ENCODE measurements at regions not wholly inside any gene's neighbourhood (a gene's known extent, or its start where the extent isn't known, plus 50 kb on each side); places are given as distances from the start of the nearest gene placed in this dataset.
"Not testable (repeated sequence)": the region's sequence is repeated elsewhere in the genome, so short reads cannot be mapped to it uniquely, and the experiment has no call there.

DNA sequence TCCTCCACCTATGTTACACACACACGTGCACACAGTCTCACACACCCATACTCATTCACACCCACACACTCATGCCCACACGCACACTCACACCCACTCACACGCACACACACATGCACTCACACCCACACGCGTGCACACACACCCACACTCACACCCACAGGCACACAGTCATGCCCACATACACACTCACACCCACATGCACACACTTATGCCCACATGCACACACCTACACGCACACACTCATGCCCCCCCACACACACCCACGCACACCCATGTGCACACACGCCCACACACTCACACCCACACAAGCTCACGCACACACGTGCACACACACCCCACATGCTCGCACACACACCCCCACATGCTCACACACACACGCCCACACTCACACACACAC lies 140.0 kb downstream of the F11 start:
- no peaks in the 10 kb centered on the region for H3K4me1 ChIP-seq
- WGBS, 2 donors: 75 to 84% methylated on average over 12 of the region's 12 CpGs
- no peak for DNase-seq
- TF ChIP-seq, protein P1, sequence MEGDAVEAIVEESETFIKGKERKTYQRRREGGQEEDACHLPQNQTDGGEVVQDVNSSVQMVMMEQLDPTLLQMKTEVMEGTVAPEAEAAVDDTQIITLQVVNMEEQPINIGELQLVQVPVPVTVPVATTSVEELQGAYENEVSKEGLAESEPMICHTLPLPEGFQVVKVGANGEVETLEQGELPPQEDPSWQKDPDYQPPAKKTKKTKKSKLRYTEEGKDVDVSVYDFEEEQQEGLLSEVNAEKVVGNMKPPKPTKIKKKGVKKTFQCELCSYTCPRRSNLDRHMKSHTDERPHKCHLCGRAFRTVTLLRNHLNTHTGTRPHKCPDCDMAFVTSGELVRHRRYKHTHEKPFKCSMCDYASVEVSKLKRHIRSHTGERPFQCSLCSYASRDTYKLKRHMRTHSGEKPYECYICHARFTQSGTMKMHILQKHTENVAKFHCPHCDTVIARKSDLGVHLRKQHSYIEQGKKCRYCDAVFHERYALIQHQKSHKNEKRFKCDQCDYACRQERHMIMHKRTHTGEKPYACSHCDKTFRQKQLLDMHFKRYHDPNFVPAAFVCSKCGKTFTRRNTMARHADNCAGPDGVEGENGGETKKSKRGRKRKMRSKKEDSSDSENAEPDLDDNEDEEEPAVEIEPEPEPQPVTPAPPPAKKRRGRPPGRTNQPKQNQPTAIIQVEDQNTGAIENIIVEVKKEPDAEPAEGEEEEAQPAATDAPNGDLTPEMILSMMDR (IDR thresholded peaks at IDR 0.05): no peak
- no peak for TF ChIP-seq POLR2A (IDR thresholded peaks at IDR 0.05)
- intact Hi-C loops (cut with DNase I): no loop called here
- H3K4me3 ChIP-seq (replicated peaks in 1 of 3): no peak overlapping the region
- no peaks in the 10 kb centered on the region for H3K9me3 ChIP-seq
- H3K27ac ChIP-seq: no peak overlapping the region
- no peaks in the 10 kb centered on the region for H3K27me3 ChIP-seq
- H3K36me3 ChIP-seq: no peaks in the 10 kb centered on the region

DNA sequence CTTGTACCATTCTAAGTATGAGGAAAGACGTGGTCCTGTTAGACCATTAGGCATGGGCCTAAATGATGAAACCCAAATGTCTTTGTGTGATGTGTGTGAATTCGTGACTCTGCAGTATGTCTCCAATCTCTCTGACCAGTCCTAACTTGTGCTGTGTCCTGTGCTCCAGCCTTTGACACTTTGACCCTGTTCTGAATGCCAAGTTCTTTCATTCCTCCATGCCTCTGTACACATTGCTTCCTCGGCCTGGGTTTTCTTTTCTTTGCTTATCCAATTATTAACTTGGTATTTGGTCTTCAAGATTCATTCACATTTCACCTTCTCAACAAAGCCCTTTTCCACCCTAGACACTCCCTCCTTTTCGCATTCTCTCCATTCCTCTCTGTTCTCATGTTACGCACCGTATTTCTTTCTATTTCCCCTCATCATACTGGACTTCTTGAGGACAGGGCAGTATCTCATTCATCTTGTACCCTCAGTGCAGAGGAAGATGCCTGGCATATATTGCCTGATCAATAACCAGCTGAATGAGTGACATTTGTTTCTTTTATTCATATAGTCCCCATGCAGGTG lies 138.7 kb downstream of the F11 start:
- no peaks in the 10 kb centered on the region for H3K9me3 ChIP-seq
- intact Hi-C loops (cut with DNase I): no loop called here
- DNase-seq: no peak
- no peaks in the 10 kb centered on the region for H3K36me3 ChIP-seq
- H3K4me1 ChIP-seq: no peaks in the 10 kb centered on the region
- no peaks in the 10 kb centered on the region for H3K27me3 ChIP-seq
- TF ChIP-seq, protein P1 (IDR thresholded peaks at IDR 0.05): no peak
- no peak for TF ChIP-seq POLR2A (IDR thresholded peaks at IDR 0.05)
- 71 to 73% methylated on average over 6 of the region's 6 CpGs for WGBS, 2 donors
- no peak overlapping the region for H3K27ac ChIP-seq
- no peak overlapping the region for H3K4me3 ChIP-seq (replicated peaks in 1 of 3)

DNA sequence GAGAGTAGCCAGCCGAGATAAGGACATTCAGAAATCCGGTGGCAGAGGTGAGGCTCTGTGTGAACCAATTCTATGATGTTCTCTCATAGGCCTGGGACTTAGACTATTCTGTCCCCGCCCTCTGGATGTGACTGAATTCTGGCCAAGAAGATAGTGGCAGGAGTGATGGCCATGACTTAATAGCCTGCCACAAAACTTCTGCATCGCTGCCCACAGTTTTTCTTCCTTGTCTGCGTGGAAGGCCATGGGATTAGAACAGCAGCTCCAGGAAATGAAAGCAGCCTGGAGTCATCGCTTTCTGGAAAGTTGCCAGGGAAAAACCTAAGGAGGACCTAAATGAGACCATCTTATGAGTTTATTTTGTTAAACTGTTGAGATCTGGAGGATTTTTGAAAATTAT lies 134.7 kb downstream of the F11 start:
- no peak overlapping the region for H3K4me3 ChIP-seq (replicated peaks in 1 of 3)
- no peaks in the 10 kb centered on the region for H3K36me3 ChIP-seq
- H3K9me3 ChIP-seq: no peaks in the 10 kb centered on the region
- WGBS, 2 donors: 59 to 73% methylated on average over 6 of the region's 6 CpGs
- intact Hi-C loops (cut with DNase I): no loop called here
- DNase-seq: no peak
- no peak for TF ChIP-seq POLR2A (IDR thresholded peaks at IDR 0.05)
- TF ChIP-seq, protein P1 (IDR thresholded peaks at IDR 0.05): no peak
- H3K4me1 ChIP-seq: no peaks in the 10 kb centered on the region
- H3K27ac ChIP-seq: no peak overlapping the region
- no peaks in the 10 kb centered on the region for H3K27me3 ChIP-seq

DNA sequence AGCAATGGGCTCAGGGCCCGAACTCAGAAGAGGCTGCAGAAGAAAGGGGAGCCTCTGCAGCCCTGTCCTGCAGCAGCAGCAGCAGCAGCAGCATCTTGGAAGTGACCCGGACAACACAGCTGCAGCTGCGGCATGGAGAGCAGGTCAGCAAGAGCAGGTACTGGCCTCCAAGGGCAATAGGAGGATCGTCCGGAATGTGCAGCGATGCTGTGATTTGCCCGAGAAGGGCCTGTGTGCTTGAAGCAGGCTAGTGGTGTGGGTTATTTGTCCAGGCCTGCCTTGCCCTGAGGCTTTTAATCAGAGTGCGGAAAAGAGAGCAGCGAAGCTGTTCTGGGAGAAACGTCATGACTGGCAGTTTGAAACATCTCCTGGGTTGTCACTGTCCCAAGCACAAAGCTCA lies 126.0 kb downstream of the F11 start:
- Histone ChIP-seq H3K27ac (no peak overlapping the region), H3K4me1 (no peaks in the 10 kb centered on the region), H3K9me3 (no peaks in the 10 kb centered on the region), H3K4me3 (replicated peaks in 1 of 3) (no peak overlapping the region), H3K27me3 (no peaks in the 10 kb centered on the region), H3K36me3 (no peaks in the 10 kb centered on the region)
- intact Hi-C loops (cut with DNase I): no loop called here
- DNase-seq: no peak
- WGBS, 2 donors: 83 to 93% methylated on average over 10 of the region's 10 CpGs
- TF ChIP-seq POLR2A (IDR thresholded peaks at IDR 0.05): no peak
- TF ChIP-seq, protein P1 (IDR thresholded peaks at IDR 0.05): no peak

DNA sequence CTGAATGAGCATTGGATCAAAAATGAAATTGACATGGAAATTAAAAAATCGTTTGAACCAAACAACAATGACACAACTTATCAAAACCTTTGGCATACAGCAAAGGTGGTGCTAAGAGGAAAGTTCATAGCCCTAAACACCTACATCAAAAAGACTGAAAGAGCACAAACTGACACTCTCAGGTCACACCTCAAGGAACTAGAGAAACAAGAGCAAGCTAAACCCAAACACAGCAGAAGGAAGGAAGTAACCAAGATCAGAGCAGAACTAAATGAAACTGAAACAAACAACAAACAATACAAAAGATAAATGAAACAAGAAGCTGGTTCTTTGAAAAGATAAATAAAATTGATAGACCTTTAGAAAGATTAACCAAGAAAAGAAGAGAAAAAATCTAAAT lies 118.3 kb downstream of the F11 start:
- H3K4me3 ChIP-seq (replicated peaks in 1 of 3); H3K9me3 ChIP-seq; H3K36me3 ChIP-seq; DNase-seq; intact Hi-C loops (cut with DNase I); H3K27ac ChIP-seq; H3K4me1 ChIP-seq; H3K27me3 ChIP-seq: not testable (repeated sequence)
- 58 to 64% methylated on average over 1 of the region's 1 CpG for WGBS, 2 donors

DNA sequence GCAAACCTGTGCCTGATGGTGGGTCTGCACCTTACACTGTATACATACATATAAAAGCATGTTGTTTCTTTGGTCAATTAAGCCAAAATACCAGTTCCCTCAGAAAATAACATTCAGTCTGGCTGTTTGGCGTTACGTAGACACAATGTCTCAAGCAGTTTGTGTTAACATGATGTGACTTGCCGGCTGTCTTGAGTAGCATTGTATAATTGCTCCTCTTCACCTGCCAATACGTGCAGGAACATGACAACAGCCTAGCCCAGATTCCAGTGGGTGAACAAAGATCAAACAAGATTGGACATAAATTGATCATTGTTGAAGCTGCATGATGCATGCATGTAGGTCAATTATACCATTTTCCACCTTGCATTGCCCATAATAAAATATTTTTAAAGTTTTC lies 102.3 kb downstream of the F11 start:
- Histone ChIP-seq H3K36me3 (no peaks in the 10 kb centered on the region), H3K27ac (no peak overlapping the region), H3K4me1 (no peaks in the 10 kb centered on the region), H3K9me3 (no peaks in the 10 kb centered on the region), H3K27me3 (no peaks in the 10 kb centered on the region), H3K4me3 (replicated peaks in 1 of 3) (no peak overlapping the region)
- 80 to 84% methylated on average over 4 of the region's 4 CpGs for WGBS, 2 donors
- TF ChIP-seq, protein P1 (IDR thresholded peaks at IDR 0.05): no peak
- TF ChIP-seq POLR2A (IDR thresholded peaks at IDR 0.05): no peak
- DNase-seq: no peak
- intact Hi-C loops (cut with DNase I): no loop called here
